ENCODE measurements at regions not wholly inside any gene's neighbourhood (a gene's known extent, or its start where the extent isn't known, plus 50 kb on each side); places are given as distances from the start of the nearest gene placed in this dataset.

DNA sequence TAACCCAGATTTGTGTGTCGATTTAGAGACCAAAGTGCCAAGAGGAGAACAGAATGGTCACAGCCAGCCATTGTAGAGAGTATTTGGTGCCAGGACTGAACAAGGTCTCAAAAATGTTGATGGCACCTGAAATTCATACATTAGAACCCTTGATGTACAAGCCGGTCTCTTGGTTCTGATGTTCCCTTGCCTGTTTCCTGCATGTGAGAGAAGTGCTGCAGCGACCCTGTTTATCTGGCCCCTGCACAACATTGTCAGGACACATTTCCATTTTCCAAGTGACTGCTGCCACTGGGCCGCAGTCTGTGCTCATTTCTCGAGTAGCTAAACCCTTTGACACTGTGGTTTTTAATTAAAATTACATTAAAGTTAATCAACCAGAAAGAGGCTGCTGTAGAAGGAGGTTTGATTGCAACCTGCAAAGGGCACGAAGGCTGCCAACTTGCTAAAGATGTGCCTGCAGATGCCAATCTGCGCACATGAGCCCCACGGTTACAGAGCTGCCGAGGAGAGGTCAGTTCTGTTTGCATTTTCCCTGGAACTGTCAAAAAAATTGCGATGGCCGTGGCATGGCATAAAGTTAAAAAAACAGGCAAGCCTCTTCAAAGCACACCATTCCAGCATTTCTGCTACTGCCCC, 136.4 kb upstream of the CMC1 start:
- peaks cover 0 to 4% (median 0%) of the 10 kb centered on the region in 3 donors for H3K9me3 ChIP-seq
- no peak overlapping the region for H3K27ac ChIP-seq
- 83 to 90% methylated on average over 2 to 11 of the region's 11 CpGs for WGBS, 2 donors (ENCODE audit: low coverage in 1 of 2)
- ATAC-seq, result no peak
- H3K27me3 ChIP-seq, result no peaks in the 10 kb centered on the region
- no peaks in the 10 kb centered on the region for H3K4me1 ChIP-seq
- TF ChIP-seq POLR2AphosphoS5 (IDR thresholded peaks at IDR 0.05) (no peak), POLR2A (IDR thresholded peaks at IDR 0.05) (no peak), EP300 (IDR thresholded peaks at IDR 0.05) (no peak)
- TF ChIP-seq, protein P1, sequence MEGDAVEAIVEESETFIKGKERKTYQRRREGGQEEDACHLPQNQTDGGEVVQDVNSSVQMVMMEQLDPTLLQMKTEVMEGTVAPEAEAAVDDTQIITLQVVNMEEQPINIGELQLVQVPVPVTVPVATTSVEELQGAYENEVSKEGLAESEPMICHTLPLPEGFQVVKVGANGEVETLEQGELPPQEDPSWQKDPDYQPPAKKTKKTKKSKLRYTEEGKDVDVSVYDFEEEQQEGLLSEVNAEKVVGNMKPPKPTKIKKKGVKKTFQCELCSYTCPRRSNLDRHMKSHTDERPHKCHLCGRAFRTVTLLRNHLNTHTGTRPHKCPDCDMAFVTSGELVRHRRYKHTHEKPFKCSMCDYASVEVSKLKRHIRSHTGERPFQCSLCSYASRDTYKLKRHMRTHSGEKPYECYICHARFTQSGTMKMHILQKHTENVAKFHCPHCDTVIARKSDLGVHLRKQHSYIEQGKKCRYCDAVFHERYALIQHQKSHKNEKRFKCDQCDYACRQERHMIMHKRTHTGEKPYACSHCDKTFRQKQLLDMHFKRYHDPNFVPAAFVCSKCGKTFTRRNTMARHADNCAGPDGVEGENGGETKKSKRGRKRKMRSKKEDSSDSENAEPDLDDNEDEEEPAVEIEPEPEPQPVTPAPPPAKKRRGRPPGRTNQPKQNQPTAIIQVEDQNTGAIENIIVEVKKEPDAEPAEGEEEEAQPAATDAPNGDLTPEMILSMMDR (IDR thresholded peaks at IDR 0.05), result no peak
- H3K4me3 ChIP-seq, result no peak overlapping the region
- no peaks in the 10 kb centered on the region for H3K36me3 ChIP-seq

DNA sequence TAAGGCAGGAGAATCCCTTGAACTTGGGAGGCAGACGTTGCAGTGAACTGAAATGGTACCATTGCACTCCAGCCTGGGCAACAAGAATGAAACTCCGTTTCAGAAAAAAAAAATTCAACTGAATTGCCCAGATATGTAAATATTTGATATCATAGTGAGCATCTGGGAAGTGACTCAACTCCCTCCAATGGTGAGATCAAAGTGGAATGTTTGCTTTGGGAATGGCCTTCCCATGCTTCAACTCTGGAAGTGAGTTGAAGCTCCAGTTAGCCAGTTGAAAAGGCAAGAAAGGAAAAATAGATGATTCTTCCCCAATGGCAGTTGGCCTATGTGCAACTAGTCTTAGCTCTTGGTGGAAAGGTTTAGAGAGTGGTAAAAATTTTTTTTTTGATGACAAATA, 131.6 kb upstream of the CMC1 start:
- no peaks in the 10 kb centered on the region for H3K9me3 ChIP-seq
- TF ChIP-seq POLR2AphosphoS5 (IDR thresholded peaks at IDR 0.05), result no peak
- TF ChIP-seq, protein P1 (IDR thresholded peaks at IDR 0.05), result no peak
- TF ChIP-seq EP300 (IDR thresholded peaks at IDR 0.05), result no peak
- TF ChIP-seq POLR2A (IDR thresholded peaks at IDR 0.05), result no peak
- no peaks in the 10 kb centered on the region for H3K4me1 ChIP-seq
- no peak for ATAC-seq
- H3K4me3 ChIP-seq, result no peak overlapping the region
- no peak overlapping the region for H3K27ac ChIP-seq
- no peaks in the 10 kb centered on the region for H3K36me3 ChIP-seq
- 79 to 100% methylated on average over 1 to 2 of the region's 2 CpGs for WGBS, 2 donors (ENCODE audit: low coverage in 1 of 2)
- H3K27me3 ChIP-seq, result no peaks in the 10 kb centered on the region

DNA sequence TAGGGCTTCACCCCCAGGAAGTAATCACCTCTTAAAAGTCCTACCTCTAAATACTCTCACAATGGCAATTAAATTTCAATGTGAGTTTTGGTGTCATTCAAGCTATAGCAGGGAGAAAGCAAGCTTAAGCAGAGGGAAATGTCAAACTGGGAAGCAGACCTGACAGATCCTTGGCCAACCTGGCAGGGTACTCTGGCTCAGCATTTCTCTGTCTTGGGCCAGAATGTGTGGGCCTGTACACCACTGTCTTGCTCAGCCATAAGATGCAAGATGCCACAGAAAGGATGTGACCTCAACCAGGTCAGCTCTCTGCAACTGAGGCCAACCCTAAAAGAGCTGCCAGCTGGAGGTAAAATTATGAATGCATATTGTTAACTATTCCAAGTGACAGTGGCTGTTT, 130.6 kb upstream of the CMC1 start:
- TF ChIP-seq POLR2AphosphoS5 (IDR thresholded peaks at IDR 0.05) (no peak), POLR2A (IDR thresholded peaks at IDR 0.05) (no peak), EP300 (IDR thresholded peaks at IDR 0.05) (no peak)
- TF ChIP-seq, protein P1 (IDR thresholded peaks at IDR 0.05), result no peak
- ATAC-seq, result no peak
- Histone ChIP-seq H3K4me1 (no peaks in the 10 kb centered on the region), H3K36me3 (no peaks in the 10 kb centered on the region), H3K4me3 (no peak overlapping the region), H3K27me3 (no peaks in the 10 kb centered on the region), H3K9me3 (no peaks in the 10 kb centered on the region), H3K27ac (no peak overlapping the region)

DNA sequence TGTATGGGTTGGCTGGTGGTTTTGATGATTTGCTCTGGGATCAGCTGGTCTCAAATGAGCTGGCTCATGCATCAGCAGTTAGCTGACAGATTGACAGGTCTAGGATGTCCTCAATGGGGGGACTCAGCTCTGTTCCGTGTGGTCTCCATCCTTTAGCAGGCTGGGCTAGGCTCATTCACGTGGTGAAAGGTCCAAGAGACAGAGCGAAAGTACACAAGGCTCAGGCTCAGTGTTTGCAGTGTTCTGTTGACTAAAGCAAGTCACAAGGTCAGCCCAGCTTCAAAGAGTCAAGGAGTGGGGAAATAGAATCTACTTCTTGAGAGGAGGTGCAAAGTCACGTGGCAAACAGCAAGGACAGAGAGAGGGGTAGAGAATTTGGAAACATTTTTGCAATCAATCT, 126.5 kb upstream of the CMC1 start:
- H3K36me3 ChIP-seq, result no peaks in the 10 kb centered on the region
- TF ChIP-seq, protein P1 (IDR thresholded peaks at IDR 0.05), result no peak
- TF ChIP-seq POLR2A (IDR thresholded peaks at IDR 0.05) (no peak), POLR2AphosphoS5 (IDR thresholded peaks at IDR 0.05) (no peak), EP300 (IDR thresholded peaks at IDR 0.05) (no peak)
- no peaks in the 10 kb centered on the region for H3K4me1 ChIP-seq
- WGBS, 2 donors (ENCODE audit: low coverage in 1 of 2), result 80 to 86% methylated on average over 3 of the region's 4 CpGs
- H3K4me3 ChIP-seq, result no peak overlapping the region
- no peak for ATAC-seq
- H3K9me3 ChIP-seq, result no peaks in the 10 kb centered on the region
- no peak overlapping the region for H3K27ac ChIP-seq
- H3K27me3 ChIP-seq, result no peaks in the 10 kb centered on the region

DNA sequence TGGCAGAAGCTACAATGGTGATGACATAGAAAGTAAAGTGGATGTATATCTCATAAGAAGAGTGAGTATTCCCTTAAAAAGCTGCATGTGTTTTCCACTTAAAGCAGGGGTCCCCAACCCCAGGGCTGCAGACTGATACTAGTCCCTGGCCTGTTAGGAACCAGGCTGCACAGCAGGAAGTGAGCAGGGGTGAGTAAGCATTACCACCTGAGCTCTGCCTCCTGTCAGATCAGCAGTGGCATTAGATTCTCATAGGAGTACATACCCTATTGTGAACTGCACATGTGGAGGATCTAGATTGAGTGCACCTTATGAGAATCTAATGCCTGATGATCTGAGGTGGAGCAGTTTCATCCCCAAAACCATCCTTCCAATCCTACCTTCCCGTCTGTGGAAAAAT, 126.1 kb upstream of the CMC1 start:
- Histone ChIP-seq H3K27me3 (no peaks in the 10 kb centered on the region), H3K9me3 (no peaks in the 10 kb centered on the region), H3K4me3 (no peak overlapping the region), H3K36me3 (no peaks in the 10 kb centered on the region), H3K4me1 (no peaks in the 10 kb centered on the region), H3K27ac (no peak overlapping the region)
- no peak for ATAC-seq
- 83% methylated on average over 1 of the region's 1 CpG; no CpG with 5 or more reads in 1 of the 2 donors for WGBS, 2 donors (ENCODE audit: low coverage in 1 of 2)
- TF ChIP-seq POLR2AphosphoS5 (IDR thresholded peaks at IDR 0.05), result no peak
- no peak for TF ChIP-seq POLR2A (IDR thresholded peaks at IDR 0.05)
- TF ChIP-seq, protein P1 (IDR thresholded peaks at IDR 0.05), result no peak
- no peak for TF ChIP-seq EP300 (IDR thresholded peaks at IDR 0.05)
